ENCODE measurements at regions not wholly inside any gene's neighbourhood (a gene's known extent, or its start where the extent isn't known, plus 50 kb on each side); places are given as distances from the start of the nearest gene placed in this dataset.

DNA sequence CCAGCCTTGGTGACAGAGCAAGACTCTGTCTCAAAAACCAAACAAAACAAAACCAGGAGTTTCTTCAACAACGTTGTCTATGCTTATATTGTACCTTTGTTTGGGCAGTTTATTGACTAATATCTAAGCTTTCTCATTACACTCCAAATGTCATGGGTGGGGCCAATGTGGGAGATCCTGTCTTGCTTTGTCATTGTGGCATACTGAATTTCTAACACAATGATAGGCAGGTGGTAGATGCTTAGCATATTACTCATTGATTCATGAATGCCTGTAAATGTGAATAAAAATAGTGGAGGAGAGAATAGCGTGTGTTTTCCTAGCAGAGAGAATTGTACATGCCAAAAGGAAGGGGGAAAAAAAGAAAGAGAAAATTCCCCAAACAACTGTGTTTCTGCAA lies 802.5 kb upstream of the EEF2KMT start:
- no peak for TF ChIP-seq SIN3A (IDR thresholded peaks at IDR 0.05; ENCODE audit: borderline replicate concordance, insufficient read depth, low read length)
- TF ChIP-seq, protein P1, sequence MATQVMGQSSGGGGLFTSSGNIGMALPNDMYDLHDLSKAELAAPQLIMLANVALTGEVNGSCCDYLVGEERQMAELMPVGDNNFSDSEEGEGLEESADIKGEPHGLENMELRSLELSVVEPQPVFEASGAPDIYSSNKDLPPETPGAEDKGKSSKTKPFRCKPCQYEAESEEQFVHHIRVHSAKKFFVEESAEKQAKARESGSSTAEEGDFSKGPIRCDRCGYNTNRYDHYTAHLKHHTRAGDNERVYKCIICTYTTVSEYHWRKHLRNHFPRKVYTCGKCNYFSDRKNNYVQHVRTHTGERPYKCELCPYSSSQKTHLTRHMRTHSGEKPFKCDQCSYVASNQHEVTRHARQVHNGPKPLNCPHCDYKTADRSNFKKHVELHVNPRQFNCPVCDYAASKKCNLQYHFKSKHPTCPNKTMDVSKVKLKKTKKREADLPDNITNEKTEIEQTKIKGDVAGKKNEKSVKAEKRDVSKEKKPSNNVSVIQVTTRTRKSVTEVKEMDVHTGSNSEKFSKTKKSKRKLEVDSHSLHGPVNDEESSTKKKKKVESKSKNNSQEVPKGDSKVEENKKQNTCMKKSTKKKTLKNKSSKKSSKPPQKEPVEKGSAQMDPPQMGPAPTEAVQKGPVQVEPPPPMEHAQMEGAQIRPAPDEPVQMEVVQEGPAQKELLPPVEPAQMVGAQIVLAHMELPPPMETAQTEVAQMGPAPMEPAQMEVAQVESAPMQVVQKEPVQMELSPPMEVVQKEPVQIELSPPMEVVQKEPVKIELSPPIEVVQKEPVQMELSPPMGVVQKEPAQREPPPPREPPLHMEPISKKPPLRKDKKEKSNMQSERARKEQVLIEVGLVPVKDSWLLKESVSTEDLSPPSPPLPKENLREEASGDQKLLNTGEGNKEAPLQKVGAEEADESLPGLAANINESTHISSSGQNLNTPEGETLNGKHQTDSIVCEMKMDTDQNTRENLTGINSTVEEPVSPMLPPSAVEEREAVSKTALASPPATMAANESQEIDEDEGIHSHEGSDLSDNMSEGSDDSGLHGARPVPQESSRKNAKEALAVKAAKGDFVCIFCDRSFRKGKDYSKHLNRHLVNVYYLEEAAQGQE (IDR thresholded peaks at IDR 0.05; ENCODE audit: insufficient read depth in 1 of 2, low read depth in 2 of 2, low read length in 2 of 2): no peak
- no peak for TF ChIP-seq TAF1 (IDR thresholded peaks at IDR 0.05; ENCODE audit: borderline replicate concordance, insufficient read depth, low read length)
- TF ChIP-seq POLR2AphosphoS5 (IDR thresholded peaks at IDR 0.05; ENCODE audit: low read depth, low read length): no peak
- TF ChIP-seq FOXP2 (optimal IDR thresholded peaks at IDR 0.05; ENCODE audit: borderline replicate concordance, extremely low read depth, extremely low read length, insufficient read depth): no peak

DNA sequence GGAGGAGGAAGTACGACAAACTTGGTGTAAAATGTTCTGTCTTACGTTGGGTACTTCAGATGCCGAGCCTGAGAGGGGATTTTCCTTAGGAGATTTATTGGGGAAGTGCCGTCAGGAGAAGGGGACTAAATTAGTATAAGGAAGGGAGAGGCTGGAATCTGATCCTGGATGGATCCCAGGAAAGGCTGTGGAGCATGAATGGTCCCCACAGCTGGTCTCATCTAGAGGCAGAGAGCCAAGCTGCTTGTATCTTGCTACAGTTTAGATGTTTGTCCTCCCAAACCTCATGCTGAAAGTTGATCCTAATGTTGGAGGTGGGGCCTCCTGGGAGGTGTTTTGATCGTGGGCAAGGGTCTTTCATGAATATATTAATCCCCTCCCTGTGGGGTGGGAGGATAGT lies 798.4 kb upstream of the EEF2KMT start:
- TF ChIP-seq FOXP2 (optimal IDR thresholded peaks at IDR 0.05; ENCODE audit: borderline replicate concordance, extremely low read depth, extremely low read length, insufficient read depth): no peak
- TF ChIP-seq POLR2AphosphoS5 (IDR thresholded peaks at IDR 0.05; ENCODE audit: low read depth, low read length): no peak
- TF ChIP-seq TAF1 (IDR thresholded peaks at IDR 0.05; ENCODE audit: borderline replicate concordance, insufficient read depth, low read length): no peak
- no peak for TF ChIP-seq SIN3A (IDR thresholded peaks at IDR 0.05; ENCODE audit: borderline replicate concordance, insufficient read depth, low read length)
- TF ChIP-seq, protein P1 (IDR thresholded peaks at IDR 0.05; ENCODE audit: insufficient read depth in 1 of 2, low read depth in 2 of 2, low read length in 2 of 2): no peak

DNA sequence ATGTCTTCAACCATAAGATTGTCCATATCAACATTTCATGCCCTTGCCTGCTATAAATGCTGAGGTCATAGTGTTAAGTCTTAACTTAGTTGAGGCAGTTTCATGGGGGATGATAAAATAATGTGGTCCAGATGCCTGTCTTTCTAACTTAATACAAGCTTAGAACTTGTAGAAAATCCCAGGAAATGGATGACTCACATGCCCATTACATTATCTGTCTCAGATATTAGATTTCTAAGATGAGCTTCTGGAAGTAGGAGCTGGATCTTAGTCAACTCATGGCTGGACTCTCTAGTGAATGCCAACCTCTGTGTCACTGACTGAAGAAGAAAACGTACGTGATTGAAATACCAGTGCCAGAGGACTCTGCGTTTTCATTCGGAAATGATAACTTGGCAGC lies 797.5 kb upstream of the EEF2KMT start:
- TF ChIP-seq TAF1 (IDR thresholded peaks at IDR 0.05; ENCODE audit: borderline replicate concordance, insufficient read depth, low read length): no peak
- TF ChIP-seq, protein P1 (IDR thresholded peaks at IDR 0.05; ENCODE audit: insufficient read depth in 1 of 2, low read depth in 2 of 2, low read length in 2 of 2): no peak
- no peak for TF ChIP-seq POLR2AphosphoS5 (IDR thresholded peaks at IDR 0.05; ENCODE audit: low read depth, low read length)
- TF ChIP-seq SIN3A (IDR thresholded peaks at IDR 0.05; ENCODE audit: borderline replicate concordance, insufficient read depth, low read length): no peak
- no peak for TF ChIP-seq FOXP2 (optimal IDR thresholded peaks at IDR 0.05; ENCODE audit: borderline replicate concordance, extremely low read depth, extremely low read length, insufficient read depth)

DNA sequence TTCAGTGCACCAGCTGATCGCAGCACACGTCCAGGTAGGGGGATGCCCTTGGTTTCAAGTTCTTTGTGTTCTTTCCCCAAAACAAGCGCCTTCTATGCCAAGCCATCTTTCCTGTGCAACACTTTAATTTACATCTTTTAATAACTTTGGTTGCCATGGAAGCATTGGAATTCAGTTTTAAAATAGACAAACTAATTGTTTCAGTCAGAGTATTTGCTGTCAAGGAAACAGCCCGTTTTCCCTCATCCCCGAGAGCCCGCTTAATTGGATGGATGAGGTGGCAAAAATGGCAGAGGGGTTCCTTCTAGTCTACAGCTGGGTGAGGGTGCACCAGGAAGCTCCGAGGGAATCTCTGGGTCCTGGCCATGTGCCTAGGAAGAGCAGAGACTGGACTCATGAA lies 793.7 kb upstream of the EEF2KMT start:
- TF ChIP-seq, protein P1 (IDR thresholded peaks at IDR 0.05; ENCODE audit: insufficient read depth in 1 of 2, low read depth in 2 of 2, low read length in 2 of 2): no peak
- TF ChIP-seq FOXP2 (optimal IDR thresholded peaks at IDR 0.05; ENCODE audit: borderline replicate concordance, extremely low read depth, extremely low read length, insufficient read depth) (no peak), TAF1 (IDR thresholded peaks at IDR 0.05; ENCODE audit: borderline replicate concordance, insufficient read depth, low read length) (no peak), SIN3A (IDR thresholded peaks at IDR 0.05; ENCODE audit: borderline replicate concordance, insufficient read depth, low read length) (no peak), POLR2AphosphoS5 (IDR thresholded peaks at IDR 0.05; ENCODE audit: low read depth, low read length) (no peak)

DNA sequence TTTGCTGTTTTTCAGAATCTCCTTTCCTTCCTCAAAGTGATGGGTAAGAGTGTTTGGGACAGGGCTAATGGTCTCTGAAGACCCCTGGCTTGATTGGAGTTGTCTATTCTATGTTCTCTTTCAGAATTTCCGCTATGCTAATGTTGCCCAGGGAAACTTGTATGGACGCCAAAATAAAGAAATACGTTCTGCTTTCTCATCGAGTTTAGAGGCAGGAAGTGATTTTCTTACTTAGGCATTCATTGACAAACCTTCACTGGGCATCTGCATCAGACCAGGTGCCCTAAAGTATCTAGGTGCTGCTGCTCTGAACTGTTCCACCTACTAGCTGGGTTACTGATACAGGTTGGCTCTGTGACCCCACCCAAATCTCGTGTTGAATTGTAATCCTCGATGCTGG lies 787.9 kb upstream of the EEF2KMT start:
- TF ChIP-seq TAF1 (IDR thresholded peaks at IDR 0.05; ENCODE audit: borderline replicate concordance, insufficient read depth, low read length) (no peak), SIN3A (IDR thresholded peaks at IDR 0.05; ENCODE audit: borderline replicate concordance, insufficient read depth, low read length) (no peak), FOXP2 (optimal IDR thresholded peaks at IDR 0.05; ENCODE audit: borderline replicate concordance, extremely low read depth, extremely low read length, insufficient read depth) (no peak), POLR2AphosphoS5 (IDR thresholded peaks at IDR 0.05; ENCODE audit: low read depth, low read length) (no peak)
- TF ChIP-seq, protein P1 (IDR thresholded peaks at IDR 0.05; ENCODE audit: insufficient read depth in 1 of 2, low read depth in 2 of 2, low read length in 2 of 2): no peak
